ENCODE measurements at regions not wholly inside any gene's neighbourhood (a gene's known extent, or its start where the extent isn't known, plus 50 kb on each side); places are given as distances from the start of the nearest gene placed in this dataset.

GRCh38 chr2:193270816-193271215, 1076.1 kb upstream of the TMEFF2 start:
- TF ChIP-seq, protein P1, sequence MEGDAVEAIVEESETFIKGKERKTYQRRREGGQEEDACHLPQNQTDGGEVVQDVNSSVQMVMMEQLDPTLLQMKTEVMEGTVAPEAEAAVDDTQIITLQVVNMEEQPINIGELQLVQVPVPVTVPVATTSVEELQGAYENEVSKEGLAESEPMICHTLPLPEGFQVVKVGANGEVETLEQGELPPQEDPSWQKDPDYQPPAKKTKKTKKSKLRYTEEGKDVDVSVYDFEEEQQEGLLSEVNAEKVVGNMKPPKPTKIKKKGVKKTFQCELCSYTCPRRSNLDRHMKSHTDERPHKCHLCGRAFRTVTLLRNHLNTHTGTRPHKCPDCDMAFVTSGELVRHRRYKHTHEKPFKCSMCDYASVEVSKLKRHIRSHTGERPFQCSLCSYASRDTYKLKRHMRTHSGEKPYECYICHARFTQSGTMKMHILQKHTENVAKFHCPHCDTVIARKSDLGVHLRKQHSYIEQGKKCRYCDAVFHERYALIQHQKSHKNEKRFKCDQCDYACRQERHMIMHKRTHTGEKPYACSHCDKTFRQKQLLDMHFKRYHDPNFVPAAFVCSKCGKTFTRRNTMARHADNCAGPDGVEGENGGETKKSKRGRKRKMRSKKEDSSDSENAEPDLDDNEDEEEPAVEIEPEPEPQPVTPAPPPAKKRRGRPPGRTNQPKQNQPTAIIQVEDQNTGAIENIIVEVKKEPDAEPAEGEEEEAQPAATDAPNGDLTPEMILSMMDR (IDR thresholded peaks at IDR 0.05), result no peak
- TF ChIP-seq POLR2A (IDR thresholded peaks at IDR 0.05), result no peak

All from suprapubic skin (tissue), 3 donors.